HUDEP-2 (cell line): ENCODE measurements at regions not wholly inside any gene's neighbourhood (a gene's known extent, or its start where the extent isn't known, plus 50 kb on each side); places are given as distances from the start of the nearest gene placed in this dataset.
"Not testable (repeated sequence)": the region's sequence is repeated elsewhere in the genome, so short reads cannot be mapped to it uniquely, and the experiment has no call there.

Experiments
- DNase-seq, 76 experiments: peaks; one replicate each; lab custom pipeline; 2025; ENCODE audit not compliant: unreplicated experiment in 76 of 76; lab: John Stamatoyannopoulos, UW

- DNase-seq, result no peak
These were observed 163.6 kb upstream of the GRIN3A start for GRCh38 chr9:101902051-101902450.

- no peak for DNase-seq
These were observed 158.7 kb upstream of the GRIN3A start for GRCh38 chr9:101897196-101897595.

GRCh38 chr9:101893661-101894646, 155.5 kb upstream of the GRIN3A start:
- peak in 6 of 76 experiments; percentile 2 to 36 (median 20) for DNase-seq

GRCh38 chr9:101881508-101881907, 143.1 kb upstream of the GRIN3A start:
- DNase-seq, result no peak

GRCh38 chr9:101880846-101881245, 142.4 kb upstream of the GRIN3A start:
- DNase-seq, result no peak

GRCh38 chr9:101878734-101879133, 140.3 kb upstream of the GRIN3A start:
- DNase-seq, result no peak

- no peak for DNase-seq
These were observed 139.0 kb upstream of the GRIN3A start for GRCh38 chr9:101877439-101877838.

- DNase-seq, result no peak
These were observed 123.0 kb upstream of the GRIN3A start for GRCh38 chr9:101861472-101861871.

GRCh38 chr9:101860920-101861319, 122.5 kb upstream of the GRIN3A start:
- DNase-seq, result no peak

GRCh38 chr9:101859620-101860019, 121.2 kb upstream of the GRIN3A start:
- no peak for DNase-seq

GRCh38 chr9:101858026-101858425, 119.6 kb upstream of the GRIN3A start:
- DNase-seq, result no peak

- DNase-seq, result no peak
These were observed 110.8 kb upstream of the GRIN3A start for GRCh38 chr9:101849102-101849707.

- no peak for DNase-seq
These were observed 110.1 kb upstream of the GRIN3A start for GRCh38 chr9:101848485-101848919.

- DNase-seq, result no peak
These were observed 107.7 kb upstream of the GRIN3A start for GRCh38 chr9:101846161-101846560.

- peak in 74 of 76 experiments; percentile 15 to 99 (median 84) for DNase-seq
These were observed 102.3 kb upstream of the GRIN3A start for GRCh38 chr9:101840694-101841188.

- not testable (repeated sequence) for DNase-seq
These were observed 100.5 kb upstream of the GRIN3A start for GRCh38 chr9:101838988-101839387.

- DNase-seq, result no peak
These were observed 97.6 kb upstream of the GRIN3A start for GRCh38 chr9:101836021-101836420.

GRCh38 chr9:101832486-101832885, 94.0 kb upstream of the GRIN3A start:
- DNase-seq, result no peak

- not testable (repeated sequence) for DNase-seq
These were observed 83.0 kb upstream of the GRIN3A start for GRCh38 chr9:101821450-101821849.

- not testable (repeated sequence) for DNase-seq
These were observed 82.5 kb upstream of the GRIN3A start for GRCh38 chr9:101820983-101821382.

- no peak for DNase-seq
These were observed 75.6 kb upstream of the GRIN3A start for GRCh38 chr9:101814064-101814463.

GRCh38 chr9:101807879-101808278, 69.4 kb upstream of the GRIN3A start:
- not testable (repeated sequence) for DNase-seq
